WTC11 (cell line): ENCODE measurements at regions not wholly inside any gene's neighbourhood (a gene's known extent, or its start where the extent isn't known, plus 50 kb on each side); places are given as distances from the start of the nearest gene placed in this dataset.

Experiments used
- ATAC-seq: fragments of 200-7000 bp; cut with Tn5 transposase; 2 replicates; pipeline ENCODE4 v1.10.0; 2021; ENCODE audit warnings: mild to moderate bottlenecking, moderate library complexity
- CTCF ChIA-PET: fragments of 300-600 bp; sonication (Branson Sonifier 250); formaldehyde crosslinking; loops from one replicate; lab custom pipeline; 2021; ENCODE audit warnings: antibody characterized with exemption; lab: Charles Lee
- POLR2A ChIA-PET: fragments of 350-600 bp; sonication (Branson Sonifier 250); formaldehyde crosslinking; loops from one replicate; lab custom pipeline; 2021; ENCODE audit warnings: antibody characterized with exemption; lab: Charles Lee
- DNase-seq: peaks from one replicate; pipeline ENCODE4 v3.0.0; 2021; ENCODE audit warnings: low spot score
- H3K27ac Mint-ChIP-seq: 2 replicates; pipeline ENCODE4 v1.8.0; 2021; ENCODE audit warnings: mixed read lengths
- H3K27me3 Mint-ChIP-seq: 2 replicates; pipeline ENCODE4 v1.8.0; 2021; ENCODE audit warnings: low read depth, mild to moderate bottlenecking, moderate library complexity, mixed read lengths
- H3K36me3 Mint-ChIP-seq: 2 replicates; pipeline ENCODE4 v1.8.0; 2021; ENCODE audit warnings: mixed read lengths
- H3K4me1 Mint-ChIP-seq: 2 replicates; pipeline ENCODE4 v1.8.0; 2022; ENCODE audit warnings: mixed read lengths
- H3K4me3 Mint-ChIP-seq: 2 replicates; pipeline ENCODE4 v1.8.0; 2021; ENCODE audit warnings: mild to moderate bottlenecking, moderate library complexity, mixed read lengths
- H3K9me3 Mint-ChIP-seq: 2 replicates; pipeline ENCODE4 v1.8.0; 2021; ENCODE audit warnings: mixed read lengths
- ATF3 ChIP-seq: sonication (generic); formaldehyde crosslinking; conservative IDR thresholded peaks from 2 replicates; pipeline ENCODE4 v1.8.1; 2022; ENCODE audit warnings: mild to moderate bottlenecking, missing genetic modification reagents
- CREB1 ChIP-seq: sonication (generic); formaldehyde crosslinking; IDR thresholded peaks from 2 replicates; pipeline ENCODE4 v1.8.0; 2023; ENCODE audit warnings: mild to moderate bottlenecking, missing genetic modification reagents
- GABPB1 ChIP-seq: sonication (generic); formaldehyde crosslinking; IDR thresholded peaks from 2 replicates; pipeline ENCODE4 v1.8.1; 2023; ENCODE audit warnings: mild to moderate bottlenecking, missing genetic modification reagents
- GRHL2 ChIP-seq: fragments of 250-450 bp; sonication (Bioruptor Pico); IDR thresholded peaks from 2 replicates; pipeline ENCODE4 v1.8.0; 2022; ENCODE audit warnings: mild to moderate bottlenecking, moderate library complexity; ENCODE audit not compliant: insufficient replicate concordance, severe bottlenecking
- HMGA2 ChIP-seq: fragments of 250-450 bp; sonication (Bioruptor Pico); IDR thresholded peaks from 2 replicates; pipeline ENCODE4 v1.4.0; 2021; ENCODE audit warnings: mild to moderate bottlenecking, moderate library complexity
- KAT7 ChIP-seq: sonication (generic); formaldehyde crosslinking; IDR thresholded peaks from 2 replicates; pipeline ENCODE4 v1.8.1; 2023; ENCODE audit warnings: missing genetic modification reagents, mild to moderate bottlenecking, borderline replicate concordance
- MXD4 ChIP-seq: fragments of 250-450 bp; sonication (Bioruptor Pico); IDR thresholded peaks from 2 replicates; pipeline ENCODE4 v1.8.0; 2021; ENCODE audit warnings: mild to moderate bottlenecking, moderate library complexity, borderline replicate concordance
- NR2C2 ChIP-seq: sonication (generic); formaldehyde crosslinking; IDR thresholded peaks from 2 replicates; pipeline ENCODE4 v1.8.0; 2022; ENCODE audit warnings: mild to moderate bottlenecking, missing genetic modification reagents
- PREB ChIP-seq: sonication (generic); formaldehyde crosslinking; IDR thresholded peaks from 2 replicates; pipeline ENCODE4 v1.8.1; 2022; ENCODE audit warnings: mild to moderate bottlenecking, missing genetic modification reagents, moderate library complexity, borderline replicate concordance
- SMAD4 ChIP-seq: sonication (generic); formaldehyde crosslinking; IDR thresholded peaks from 2 replicates; pipeline ENCODE4 v1.8.0; 2022; ENCODE audit warnings: mild to moderate bottlenecking, missing genetic modification reagents
- SOX15 ChIP-seq: fragments of 250-450 bp; sonication (Bioruptor Pico); IDR thresholded peaks from 2 replicates; pipeline ENCODE4 v1.9.0; 2021; ENCODE audit warnings: mild to moderate bottlenecking
- USF1 ChIP-seq: sonication (generic); formaldehyde crosslinking; IDR thresholded peaks from 2 replicates; pipeline ENCODE4 v1.8.0; 2022; ENCODE audit warnings: mild to moderate bottlenecking, missing genetic modification reagents
- ZNF232 ChIP-seq: sonication (generic); formaldehyde crosslinking; IDR thresholded peaks from 2 replicates; pipeline ENCODE4 v1.8.0; 2022; ENCODE audit warnings: mild to moderate bottlenecking, missing genetic modification reagents
- ZNF281 ChIP-seq: sonication (generic); formaldehyde crosslinking; IDR thresholded peaks from 2 replicates; pipeline ENCODE4 v1.8.0; 2023; ENCODE audit warnings: mild to moderate bottlenecking, missing genetic modification reagents
- TF ChIP-seq, protein P1 (sequence below): sonication (generic); formaldehyde crosslinking; IDR thresholded peaks from 2 replicates; pipeline ENCODE4 v1.8.1; 2023; ENCODE audit warnings: mild to moderate bottlenecking, missing genetic modification reagents, borderline replicate concordance
- TF ChIP-seq, protein P2 (sequence below): sonication (generic); formaldehyde crosslinking; IDR thresholded peaks from 2 replicates; pipeline ENCODE4 v1.8.1; 2022; ENCODE audit warnings: low read depth, missing genetic modification reagents, borderline replicate concordance
- TF ChIP-seq, protein P3 (sequence below): fragments of 250-450 bp; sonication (Bioruptor Pico); IDR thresholded peaks from 2 replicates; pipeline ENCODE4 v1.9.0; 2021; ENCODE audit warnings: mild to moderate bottlenecking, borderline replicate concordance
- TF ChIP-seq, protein P4 (sequence below): fragments of 250-450 bp; sonication (Bioruptor Pico); IDR thresholded peaks from 2 replicates; pipeline ENCODE4 v1.9.0; 2021; ENCODE audit warnings: moderate library complexity, mild to moderate bottlenecking, inconsistent platforms, borderline replicate concordance

- TF ChIP-seq, protein P1, sequence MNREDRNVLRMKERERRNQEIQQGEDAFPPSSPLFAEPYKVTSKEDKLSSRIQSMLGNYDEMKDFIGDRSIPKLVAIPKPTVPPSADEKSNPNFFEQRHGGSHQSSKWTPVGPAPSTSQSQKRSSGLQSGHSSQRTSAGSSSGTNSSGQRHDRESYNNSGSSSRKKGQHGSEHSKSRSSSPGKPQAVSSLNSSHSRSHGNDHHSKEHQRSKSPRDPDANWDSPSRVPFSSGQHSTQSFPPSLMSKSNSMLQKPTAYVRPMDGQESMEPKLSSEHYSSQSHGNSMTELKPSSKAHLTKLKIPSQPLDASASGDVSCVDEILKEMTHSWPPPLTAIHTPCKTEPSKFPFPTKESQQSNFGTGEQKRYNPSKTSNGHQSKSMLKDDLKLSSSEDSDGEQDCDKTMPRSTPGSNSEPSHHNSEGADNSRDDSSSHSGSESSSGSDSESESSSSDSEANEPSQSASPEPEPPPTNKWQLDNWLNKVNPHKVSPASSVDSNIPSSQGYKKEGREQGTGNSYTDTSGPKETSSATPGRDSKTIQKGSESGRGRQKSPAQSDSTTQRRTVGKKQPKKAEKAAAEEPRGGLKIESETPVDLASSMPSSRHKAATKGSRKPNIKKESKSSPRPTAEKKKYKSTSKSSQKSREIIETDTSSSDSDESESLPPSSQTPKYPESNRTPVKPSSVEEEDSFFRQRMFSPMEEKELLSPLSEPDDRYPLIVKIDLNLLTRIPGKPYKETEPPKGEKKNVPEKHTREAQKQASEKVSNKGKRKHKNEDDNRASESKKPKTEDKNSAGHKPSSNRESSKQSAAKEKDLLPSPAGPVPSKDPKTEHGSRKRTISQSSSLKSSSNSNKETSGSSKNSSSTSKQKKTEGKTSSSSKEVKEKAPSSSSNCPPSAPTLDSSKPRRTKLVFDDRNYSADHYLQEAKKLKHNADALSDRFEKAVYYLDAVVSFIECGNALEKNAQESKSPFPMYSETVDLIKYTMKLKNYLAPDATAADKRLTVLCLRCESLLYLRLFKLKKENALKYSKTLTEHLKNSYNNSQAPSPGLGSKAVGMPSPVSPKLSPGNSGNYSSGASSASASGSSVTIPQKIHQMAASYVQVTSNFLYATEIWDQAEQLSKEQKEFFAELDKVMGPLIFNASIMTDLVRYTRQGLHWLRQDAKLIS (CRISPR knock-in tag) = no peak
- no peak for TF ChIP-seq NR2C2
- TF ChIP-seq, protein P2, sequence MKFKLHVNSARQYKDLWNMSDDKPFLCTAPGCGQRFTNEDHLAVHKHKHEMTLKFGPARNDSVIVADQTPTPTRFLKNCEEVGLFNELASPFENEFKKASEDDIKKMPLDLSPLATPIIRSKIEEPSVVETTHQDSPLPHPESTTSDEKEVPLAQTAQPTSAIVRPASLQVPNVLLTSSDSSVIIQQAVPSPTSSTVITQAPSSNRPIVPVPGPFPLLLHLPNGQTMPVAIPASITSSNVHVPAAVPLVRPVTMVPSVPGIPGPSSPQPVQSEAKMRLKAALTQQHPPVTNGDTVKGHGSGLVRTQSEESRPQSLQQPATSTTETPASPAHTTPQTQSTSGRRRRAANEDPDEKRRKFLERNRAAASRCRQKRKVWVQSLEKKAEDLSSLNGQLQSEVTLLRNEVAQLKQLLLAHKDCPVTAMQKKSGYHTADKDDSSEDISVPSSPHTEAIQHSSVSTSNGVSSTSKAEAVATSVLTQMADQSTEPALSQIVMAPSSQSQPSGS = no peak
- TF ChIP-seq GRHL2 (CRISPR knock-in tag) = no peak
- TF ChIP-seq GABPB1 = no peak
Measured at GRCh38 chr3:59286791-59287531, 237.1 kb upstream of the CFAP20DC start (continued).

DNA sequence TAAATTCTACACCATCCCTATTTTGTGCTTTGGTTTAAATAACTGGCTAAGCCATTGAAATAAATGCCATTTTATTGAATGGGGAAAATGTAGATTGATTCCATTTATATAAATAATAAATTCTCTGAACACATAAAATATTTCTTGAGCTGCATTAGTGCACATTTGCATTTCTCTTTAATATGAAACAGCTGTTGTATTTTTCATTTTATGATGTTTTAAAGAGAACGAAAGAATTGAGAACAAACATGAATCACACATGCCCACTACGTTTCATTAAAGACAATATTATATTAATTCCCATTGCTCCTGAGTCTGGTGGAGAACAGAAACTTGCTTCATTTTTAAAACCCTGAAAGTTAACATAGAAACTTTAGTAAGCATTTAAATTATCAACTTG lies 235.7 kb upstream of the CFAP20DC start:
- H3K27ac Mint-ChIP-seq = no peak overlapping the region
- H3K36me3 Mint-ChIP-seq = no peaks in the 10 kb centered on the region
- DNase-seq (no peak), ATAC-seq (no peak)
- H3K4me3 Mint-ChIP-seq = no peak overlapping the region
- POLR2A ChIA-PET = no interaction called here
- no peaks in the 10 kb centered on the region for H3K27me3 Mint-ChIP-seq
- H3K9me3 Mint-ChIP-seq = no peaks in the 10 kb centered on the region
- CTCF ChIA-PET = interaction anchor here (1.0 kb wide), 1 partner anchor 42 kb away, joined by 4 read pairs; no protein-coding TSS in a partner anchor
- H3K4me1 Mint-ChIP-seq = no peaks in the 10 kb centered on the region
- TF ChIP-seq, protein P3, sequence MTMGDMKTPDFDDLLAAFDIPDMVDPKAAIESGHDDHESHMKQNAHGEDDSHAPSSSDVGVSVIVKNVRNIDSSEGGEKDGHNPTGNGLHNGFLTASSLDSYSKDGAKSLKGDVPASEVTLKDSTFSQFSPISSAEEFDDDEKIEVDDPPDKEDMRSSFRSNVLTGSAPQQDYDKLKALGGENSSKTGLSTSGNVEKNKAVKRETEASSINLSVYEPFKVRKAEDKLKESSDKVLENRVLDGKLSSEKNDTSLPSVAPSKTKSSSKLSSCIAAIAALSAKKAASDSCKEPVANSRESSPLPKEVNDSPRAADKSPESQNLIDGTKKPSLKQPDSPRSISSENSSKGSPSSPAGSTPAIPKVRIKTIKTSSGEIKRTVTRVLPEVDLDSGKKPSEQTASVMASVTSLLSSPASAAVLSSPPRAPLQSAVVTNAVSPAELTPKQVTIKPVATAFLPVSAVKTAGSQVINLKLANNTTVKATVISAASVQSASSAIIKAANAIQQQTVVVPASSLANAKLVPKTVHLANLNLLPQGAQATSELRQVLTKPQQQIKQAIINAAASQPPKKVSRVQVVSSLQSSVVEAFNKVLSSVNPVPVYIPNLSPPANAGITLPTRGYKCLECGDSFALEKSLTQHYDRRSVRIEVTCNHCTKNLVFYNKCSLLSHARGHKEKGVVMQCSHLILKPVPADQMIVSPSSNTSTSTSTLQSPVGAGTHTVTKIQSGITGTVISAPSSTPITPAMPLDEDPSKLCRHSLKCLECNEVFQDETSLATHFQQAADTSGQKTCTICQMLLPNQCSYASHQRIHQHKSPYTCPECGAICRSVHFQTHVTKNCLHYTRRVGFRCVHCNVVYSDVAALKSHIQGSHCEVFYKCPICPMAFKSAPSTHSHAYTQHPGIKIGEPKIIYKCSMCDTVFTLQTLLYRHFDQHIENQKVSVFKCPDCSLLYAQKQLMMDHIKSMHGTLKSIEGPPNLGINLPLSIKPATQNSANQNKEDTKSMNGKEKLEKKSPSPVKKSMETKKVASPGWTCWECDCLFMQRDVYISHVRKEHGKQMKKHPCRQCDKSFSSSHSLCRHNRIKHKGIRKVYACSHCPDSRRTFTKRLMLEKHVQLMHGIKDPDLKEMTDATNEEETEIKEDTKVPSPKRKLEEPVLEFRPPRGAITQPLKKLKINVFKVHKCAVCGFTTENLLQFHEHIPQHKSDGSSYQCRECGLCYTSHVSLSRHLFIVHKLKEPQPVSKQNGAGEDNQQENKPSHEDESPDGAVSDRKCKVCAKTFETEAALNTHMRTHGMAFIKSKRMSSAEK (CRISPR knock-in tag) = no peak
- no peak for TF ChIP-seq PREB
- no peak for TF ChIP-seq SMAD4
- TF ChIP-seq GABPB1 = no peak
- TF ChIP-seq, protein P4, sequence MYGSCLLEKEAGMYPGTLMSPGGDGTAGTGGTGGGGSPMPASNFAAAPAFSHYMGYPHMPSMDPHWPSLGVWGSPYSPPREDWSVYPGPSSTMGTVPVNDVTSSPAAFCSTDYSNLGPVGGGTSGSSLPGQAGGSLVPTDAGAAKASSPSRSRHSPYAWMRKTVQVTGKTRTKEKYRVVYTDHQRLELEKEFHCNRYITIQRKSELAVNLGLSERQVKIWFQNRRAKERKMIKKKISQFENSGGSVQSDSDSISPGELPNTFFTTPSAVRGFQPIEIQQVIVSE (CRISPR knock-in tag) = no peak
- no peak for TF ChIP-seq ZNF281
- TF ChIP-seq HMGA2 (CRISPR knock-in tag) = no peak
- no peak for TF ChIP-seq KAT7
- TF ChIP-seq SOX15 (CRISPR knock-in tag) = no peak
- TF ChIP-seq MXD4 (CRISPR knock-in tag) = no peak
- TF ChIP-seq CREB1 (CRISPR knock-in tag) = no peak
- TF ChIP-seq ZNF232 (CRISPR knock-in tag) = no peak
- no peak for TF ChIP-seq ATF3 (CRISPR knock-in tag)
- no peak for TF ChIP-seq USF1
